Tibial nerve (tissue), 4 donors: ENCODE measurements at regions not wholly inside any gene's neighbourhood (a gene's known extent, or its start where the extent isn't known, plus 50 kb on each side); places are given as distances from the start of the nearest gene placed in this dataset.

Source experiments
- CTCF ChIP-seq, 5 experiments: fragments of 200-600 bp in 3 of 5; fragments of 450-650 bp in 2 of 5; sonication (generic) in 3 of 5; IDR thresholded peaks; one replicate each; pipeline ENCODE4 v1.5.1; 2016 to 2019; ENCODE audit warnings: antibody characterized with exemption in 5 of 5, mild to moderate bottlenecking in 3 of 5, moderate library complexity in 2 of 5
- EP300 ChIP-seq, 2 donors: sonication (generic); formaldehyde crosslinking; IDR thresholded peaks; one replicate each; pipeline ENCODE4 v1.6.1; 2017; ENCODE audit warnings: antibody characterized with exemption in 2 of 2, mild to moderate bottlenecking in 1 of 2
- POLR2A ChIP-seq, 2 donors: fragments of 450-650 bp; IDR thresholded peaks; one replicate each; pipeline ENCODE4 v1.6.1; 2017; ENCODE audit warnings: antibody characterized with exemption in 2 of 2, mild to moderate bottlenecking in 2 of 2, moderate library complexity in 2 of 2

- TF ChIP-seq CTCF (IDR thresholded peaks at IDR 0.05) = no peak
- TF ChIP-seq POLR2A (IDR thresholded peaks at IDR 0.05) = no peak
- no peak for TF ChIP-seq EP300 (IDR thresholded peaks at IDR 0.05)
These were observed 273.1 kb downstream of the RPS29 start for GRCh38 chr14:49313108-49313507.
